Pancreas (tissue), 10 donors: ENCODE measurements at regions not wholly inside any gene's neighbourhood (a gene's known extent, or its start where the extent isn't known, plus 50 kb on each side); places are given as distances from the start of the nearest gene placed in this dataset.

Experiments
- ATAC-seq, 4 donors: fragments of 200-7000 bp; cut with Tn5 transposase; one replicate each; pipeline versions ENCODE4 v1.8.0 to v1.9.1; 2020; ENCODE audit warnings: mild to moderate bottlenecking in 4 of 4, moderate library complexity in 4 of 4
- DNase-seq, 6 donors: peaks; one replicate each; pipeline ENCODE4 v3.0.0-alpha.2; 2020
- FAIRE-seq: peaks from 2 replicates; lab custom pipeline; 2012; peaks lifted over from hg19 to GRCh38; lab: Jason Lieb, UNC
- H3K27ac ChIP-seq, 4 donors: fragments of 200-600 bp; sonication (generic); 1 replicate in 3 of 4; 2 replicates in 1 of 4; pipeline versions ENCODE4 v1.5.0 to v1.8.0; 2020
- H3K27me3 ChIP-seq, 4 donors: fragments of 200-600 bp; one replicate each; pipeline ENCODE4 v1.8.0; 2021
- H3K36me3 ChIP-seq, 3 donors: fragments of 200-600 bp; sonication (generic) in 1 of 3; one replicate each; pipeline versions ENCODE4 v1.5.0 to v1.8.0; 2020 to 2021
- H3K4me1 ChIP-seq, 3 donors: fragments of 200-600 bp; one replicate each; pipeline ENCODE4 v1.8.0; 2021
- H3K4me3 ChIP-seq, 4 donors: fragments of 200-600 bp; sonication (generic) in 2 of 4; one replicate each; pipeline versions ENCODE4 v1.5.0 to v1.8.0; 2020 to 2021
- H3K9me3 ChIP-seq, 4 donors: fragments of 200-600 bp; one replicate each; pipeline ENCODE4 v1.8.0; 2021
- WGBS, 2 donors: extraction: QIAGEN DNeasy Blood & Tissue Kit; methylation state at CpG; one replicate each; pipeline ENCODE4 v1.1.7; 2013; 5-methylcytosine and 5-hydroxymethylcytosine counted together
- intact Hi-C, 3 donors: fragments of 100-400 bp; cut with DNase I; formaldehyde crosslinking; loops; one replicate each; pipeline versions ENCODE4 v1.11.1 to v1.14.2; 2022
- TF ChIP-seq, protein P1 (sequence below), 4 donors: fragments of 200-600 bp; sonication (generic) in 3 of 4; IDR thresholded peaks; one replicate each; pipeline versions ENCODE4 v1.5.0 to v1.8.0; 2021; ENCODE audit warnings: antibody characterized with exemption in 4 of 4
- donor health status: healthy with polysubstance abuse.
- donor health status: DM: no; HTN: no; CAD: no; lungs with moderate emphysema.
- donor health status: DM: no; HTN: no; CAD: no.
- donor health status: control.
- donor health status: control.
- donor health status: Bipolar disorder and iron deficiency.
- donor health status: DM: yes; HTN: yes; CAD: no.
- donor health status: DM: no; HTN: no; CAD: no.
- donor health status: DM: no; HTN: no; CAD: no.
- donor health status: DM: yes; HTN: yes; CAD: no.

DNA sequence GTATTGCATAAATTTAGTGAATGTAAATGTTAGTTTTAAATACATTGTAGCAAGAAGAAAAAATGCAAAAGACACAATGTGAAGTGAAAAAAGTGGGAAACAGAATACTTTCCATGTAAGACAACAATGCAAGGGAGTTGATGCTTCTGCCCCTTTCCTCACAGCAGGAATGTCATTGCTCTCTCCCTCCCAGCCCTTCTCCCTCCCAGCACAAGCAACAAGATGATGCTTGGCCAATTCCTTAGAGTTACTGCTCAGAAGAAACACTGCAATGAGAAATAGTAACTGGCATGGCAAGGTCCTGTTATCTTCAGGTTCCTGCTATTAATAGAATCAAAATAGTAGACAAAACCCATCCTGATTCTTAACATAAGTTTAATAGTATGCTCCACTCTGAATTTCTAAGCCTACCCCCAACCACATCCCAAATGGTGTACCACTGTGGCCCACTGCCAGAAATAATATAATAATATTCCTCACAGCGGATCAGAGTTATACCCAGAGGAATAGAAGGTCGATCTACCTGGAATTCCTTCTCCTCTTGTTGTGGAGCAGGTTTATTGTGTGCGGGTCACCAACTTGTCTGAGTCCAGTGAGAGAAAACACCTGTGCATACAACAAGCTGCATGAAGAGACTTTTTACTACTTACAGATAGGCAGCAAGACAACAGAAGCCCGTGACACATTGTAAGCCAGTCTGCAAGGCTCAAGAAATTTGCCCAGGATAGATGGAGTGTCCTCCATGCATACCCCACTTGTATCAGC lies 69.8 kb upstream of the SLC7A11 start:
- FAIRE-seq: no peak
- peak; percentile 21 to 76 (median 58) for ATAC-seq
- Histone ChIP-seq H3K27ac (no peak overlapping the region), H3K4me3 (no peak overlapping the region), H3K27me3 (no peaks in the 10 kb centered on the region), H3K9me3 (no peaks in the 10 kb centered on the region), H3K36me3 (no peaks in the 10 kb centered on the region), H3K4me1 (no peaks in the 10 kb centered on the region)
- intact Hi-C loops: no loop called here
- DNase-seq: no peak
- TF ChIP-seq, protein P1, sequence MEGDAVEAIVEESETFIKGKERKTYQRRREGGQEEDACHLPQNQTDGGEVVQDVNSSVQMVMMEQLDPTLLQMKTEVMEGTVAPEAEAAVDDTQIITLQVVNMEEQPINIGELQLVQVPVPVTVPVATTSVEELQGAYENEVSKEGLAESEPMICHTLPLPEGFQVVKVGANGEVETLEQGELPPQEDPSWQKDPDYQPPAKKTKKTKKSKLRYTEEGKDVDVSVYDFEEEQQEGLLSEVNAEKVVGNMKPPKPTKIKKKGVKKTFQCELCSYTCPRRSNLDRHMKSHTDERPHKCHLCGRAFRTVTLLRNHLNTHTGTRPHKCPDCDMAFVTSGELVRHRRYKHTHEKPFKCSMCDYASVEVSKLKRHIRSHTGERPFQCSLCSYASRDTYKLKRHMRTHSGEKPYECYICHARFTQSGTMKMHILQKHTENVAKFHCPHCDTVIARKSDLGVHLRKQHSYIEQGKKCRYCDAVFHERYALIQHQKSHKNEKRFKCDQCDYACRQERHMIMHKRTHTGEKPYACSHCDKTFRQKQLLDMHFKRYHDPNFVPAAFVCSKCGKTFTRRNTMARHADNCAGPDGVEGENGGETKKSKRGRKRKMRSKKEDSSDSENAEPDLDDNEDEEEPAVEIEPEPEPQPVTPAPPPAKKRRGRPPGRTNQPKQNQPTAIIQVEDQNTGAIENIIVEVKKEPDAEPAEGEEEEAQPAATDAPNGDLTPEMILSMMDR (IDR thresholded peaks at IDR 0.05): no peak
- 23 to 28% methylated on average over 4 of the region's 4 CpGs for WGBS, 2 donors

- DNase-seq: no peak
- WGBS, 2 donors: 92 to 93% methylated on average over 1 of the region's 1 CpG
- ATAC-seq: no peak
- TF ChIP-seq, protein P1 (IDR thresholded peaks at IDR 0.05): no peak
- Histone ChIP-seq H3K9me3 (no peaks in the 10 kb centered on the region), H3K4me3 (no peak overlapping the region), H3K4me1 (no peaks in the 10 kb centered on the region), H3K36me3 (no peaks in the 10 kb centered on the region), H3K27ac (no peak overlapping the region), H3K27me3 (no peaks in the 10 kb centered on the region)
- no peak for FAIRE-seq
- intact Hi-C loops: no loop called here
These were observed 68.8 kb upstream of the SLC7A11 start for GRCh38 chr4:138310991-138311390.

GRCh38 chr4:138310498-138310897 lies 68.3 kb upstream of the SLC7A11 start:
- no peak overlapping the region for H3K27ac ChIP-seq
- H3K27me3 ChIP-seq: no peaks in the 10 kb centered on the region
- no peaks in the 10 kb centered on the region for H3K36me3 ChIP-seq
- ATAC-seq (no peak), DNase-seq (no peak), FAIRE-seq (no peak)
- WGBS, 2 donors: 41 to 52% methylated on average over 4 of the region's 4 CpGs
- TF ChIP-seq, protein P1 (IDR thresholded peaks at IDR 0.05): no peak
- no peak overlapping the region for H3K4me3 ChIP-seq
- H3K4me1 ChIP-seq: no peaks in the 10 kb centered on the region
- H3K9me3 ChIP-seq: no peaks in the 10 kb centered on the region
- intact Hi-C loops: no loop called here

- no peaks in the 10 kb centered on the region for H3K36me3 ChIP-seq
- TF ChIP-seq, protein P1 (IDR thresholded peaks at IDR 0.05): no peak
- no peak for FAIRE-seq
These were observed 66.2 kb upstream of the SLC7A11 start for GRCh38 chr4:138308356-138308755.

GRCh38 chr4:138307319-138307718 lies 65.2 kb upstream of the SLC7A11 start:
- ATAC-seq (peak in 1 of 4 donors; percentile 39), DNase-seq (peak in 1 of 6 donors; percentile 16), FAIRE-seq (no peak)
- Histone ChIP-seq H3K9me3 (no peaks in the 10 kb centered on the region), H3K4me3 (no peak overlapping the region), H3K27ac (no peak overlapping the region), H3K27me3 (no peaks in the 10 kb centered on the region), H3K36me3 (no peaks in the 10 kb centered on the region), H3K4me1 (no peaks in the 10 kb centered on the region)
- TF ChIP-seq, protein P1 (IDR thresholded peaks at IDR 0.05): no peak
- intact Hi-C loops: no loop called here
- 85 to 94% methylated on average over 8 of the region's 8 CpGs for WGBS, 2 donors

More at GRCh38 chr4:138308356-138308755, 66.2 kb upstream of the SLC7A11 start:
- Histone ChIP-seq H3K27me3 (no peaks in the 10 kb centered on the region), H3K4me3 (no peak overlapping the region), H3K27ac (no peak overlapping the region), H3K4me1 (no peaks in the 10 kb centered on the region), H3K9me3 (no peaks in the 10 kb centered on the region)
- intact Hi-C loops: no loop called here
- DNase-seq (no peak), ATAC-seq (no peak)
- 85 to 87% methylated on average over 7 of the region's 7 CpGs for WGBS, 2 donors
